Kidney epithelial cell (primary cell): ENCODE measurements at regions not wholly inside any gene's neighbourhood (a gene's known extent, or its start where the extent isn't known, plus 50 kb on each side); places are given as distances from the start of the nearest gene placed in this dataset.

Experiments used
- DNase-seq: peaks from one replicate; pipeline ENCODE4 v3.0.0-alpha.2; 2010; ENCODE audit warnings: low read depth
- H3K27me3 ChIP-seq: 2 replicates; pipeline ENCODE4 v1.6.0; 2011; ENCODE audit warnings: low read length; ENCODE audit not compliant: control insufficient read depth, insufficient read depth
- H3K36me3 ChIP-seq: 2 replicates; pipeline ENCODE4 v1.5.1; 2011; ENCODE audit warnings: low read length; ENCODE audit not compliant: control insufficient read depth, insufficient read depth
- H3K4me3 ChIP-seq: 2 replicates; pipeline ENCODE4 v1.5.1; 2011; ENCODE audit warnings: low read depth, mild to moderate bottlenecking, control low read depth, low read length
- CTCF ChIP-seq: IDR thresholded peaks from 2 replicates; pipeline ENCODE4 v1.5.1; 2011; ENCODE audit warnings: mild to moderate bottlenecking, moderate library complexity, low read length, control low read depth, inconsistent platforms; ENCODE audit not compliant: insufficient read depth, poor library complexity, severe bottlenecking

- no peak for DNase-seq
- no peaks in the 10 kb centered on the region for H3K36me3 ChIP-seq
- H3K4me3 ChIP-seq = no peak overlapping the region
- no peaks in the 10 kb centered on the region for H3K27me3 ChIP-seq
- no peak for TF ChIP-seq CTCF
Observed at GRCh38 chr6:85383042-85383441, 66.8 kb upstream of the NT5E start.

- no peaks in the 10 kb centered on the region for H3K36me3 ChIP-seq
- no peak for DNase-seq
- TF ChIP-seq CTCF = no peak
- H3K27me3 ChIP-seq = no peaks in the 10 kb centered on the region
- no peak overlapping the region for H3K4me3 ChIP-seq
Observed at GRCh38 chr6:85382541-85382940, 67.3 kb upstream of the NT5E start.

DNA sequence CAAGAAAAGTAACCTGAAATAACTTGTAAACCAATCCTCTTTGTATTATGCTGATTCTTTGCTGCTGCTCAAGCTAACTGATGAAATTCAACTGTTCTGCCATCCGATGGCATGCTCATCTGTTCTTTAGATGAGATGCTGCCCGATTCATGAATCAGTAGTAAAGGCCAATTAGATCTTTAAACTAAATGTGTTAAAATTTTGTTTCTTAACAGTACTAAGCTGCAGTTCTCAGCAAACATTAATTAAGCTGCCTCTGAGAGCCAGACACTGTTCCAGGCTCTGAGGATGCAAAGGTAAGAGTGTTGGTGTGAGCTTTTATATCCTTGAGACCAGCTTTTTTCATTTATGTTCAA is 77.0 kb upstream of the NT5E start:
- no peak for TF ChIP-seq CTCF

DNA sequence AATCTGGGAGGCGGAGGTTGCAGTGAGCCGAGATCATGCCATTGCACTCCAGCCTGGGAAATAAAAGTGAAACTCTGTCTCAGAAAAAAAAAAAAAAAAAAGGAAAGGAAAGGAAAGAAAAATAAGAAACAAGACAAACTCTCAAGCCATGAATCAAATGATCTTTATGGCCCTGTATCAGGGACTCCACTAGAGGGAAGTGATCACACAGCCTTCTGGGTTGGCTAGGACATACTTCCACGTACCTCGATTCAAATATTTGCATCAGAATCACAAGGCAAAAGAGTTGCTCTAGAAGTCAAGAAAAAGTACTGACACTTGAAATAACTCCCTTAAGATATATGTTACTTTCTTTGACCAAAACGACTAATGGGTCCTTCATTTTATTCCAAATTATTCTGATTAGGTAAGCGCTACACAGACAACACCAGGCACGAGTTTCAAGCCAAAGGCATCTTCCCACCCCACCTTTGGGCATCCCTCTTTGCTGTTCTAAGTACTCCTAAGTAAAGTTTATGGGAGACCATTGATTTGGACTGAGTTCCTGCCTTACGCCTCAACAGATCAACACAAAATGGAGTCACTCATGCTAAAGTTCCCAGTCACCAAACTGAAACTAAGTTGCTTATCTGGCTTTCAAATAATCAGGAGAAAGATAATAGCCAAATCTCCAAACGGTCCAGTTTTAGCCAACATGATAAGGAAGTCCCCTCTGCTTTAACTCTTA is 77.5 kb upstream of the NT5E start:
- DNase-seq = no peak
- no peak overlapping the region for H3K4me3 ChIP-seq
- TF ChIP-seq CTCF = no peak
- H3K36me3 ChIP-seq = no peaks in the 10 kb centered on the region
- no peaks in the 10 kb centered on the region for H3K27me3 ChIP-seq

More for the DNA sequence above, 77.0 kb upstream of the NT5E start:
- Histone ChIP-seq H3K27me3 (no peaks in the 10 kb centered on the region), H3K36me3 (no peaks in the 10 kb centered on the region), H3K4me3 (no peak overlapping the region)
- no peak for DNase-seq

DNA sequence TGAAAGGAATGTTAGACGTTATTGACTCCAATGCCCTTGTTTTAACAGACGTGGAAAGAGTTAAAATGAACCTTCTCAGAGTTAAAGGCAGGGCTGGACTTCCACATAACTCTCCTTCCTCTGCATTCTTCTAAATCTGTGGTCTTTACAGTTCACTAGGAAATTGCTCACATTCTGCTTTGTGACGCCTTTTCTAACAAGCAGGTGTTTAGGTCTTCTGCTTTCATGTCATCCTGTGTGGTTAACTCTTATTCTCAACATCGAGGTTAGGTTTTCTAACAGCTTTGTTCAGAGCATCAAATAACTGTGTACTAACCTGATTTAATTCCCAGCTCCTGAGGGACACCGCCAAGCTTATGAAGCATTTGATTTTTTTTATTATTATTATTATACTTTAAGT is 81.3 kb upstream of the NT5E start:
- no peak for DNase-seq
- no peak overlapping the region for H3K4me3 ChIP-seq
- no peaks in the 10 kb centered on the region for H3K36me3 ChIP-seq
- H3K27me3 ChIP-seq = no peaks in the 10 kb centered on the region
- no peak for TF ChIP-seq CTCF

DNA sequence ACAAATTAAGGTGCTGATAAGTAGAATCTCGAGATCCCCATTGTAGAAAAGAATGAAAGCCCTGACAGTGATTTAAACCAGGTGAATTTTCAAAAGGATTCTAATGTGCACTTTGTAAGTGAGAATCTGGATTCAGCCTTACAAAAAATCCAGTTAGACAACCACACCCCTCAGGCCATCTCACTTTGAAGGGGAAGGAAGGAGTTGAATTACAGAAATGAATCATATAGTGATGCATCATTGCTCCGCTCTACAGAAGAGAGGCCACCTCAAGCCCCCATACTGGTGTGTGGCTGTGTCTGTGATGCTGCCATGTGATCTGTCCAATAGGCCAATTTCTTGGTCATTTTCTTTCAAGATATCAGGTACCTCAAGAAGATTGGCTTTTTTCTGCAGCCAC is 85.5 kb upstream of the NT5E start:
- no peak for TF ChIP-seq CTCF
- H3K4me3 ChIP-seq = no peak overlapping the region
- DNase-seq = peak; percentile 5

More for the DNA sequence above, 85.5 kb upstream of the NT5E start:
- H3K27me3 ChIP-seq = no peaks in the 10 kb centered on the region
- no peaks in the 10 kb centered on the region for H3K36me3 ChIP-seq
